OCI-LY3 (cell line): ENCODE measurements at regions not wholly inside any gene's neighbourhood (a gene's known extent, or its start where the extent isn't known, plus 50 kb on each side); places are given as distances from the start of the nearest gene placed in this dataset.

Source experiments
- EZH2phosphoT487 ChIP-seq: fragments of 200-600 bp; shearing (Covaris generic); IDR thresholded peaks from 2 replicates; pipeline ENCODE4 v1.6.1; 2018; ENCODE audit warnings: antibody characterized with exemption, mixed run types, low read depth
- TF ChIP-seq, protein P1 (sequence below): fragments of 200-600, 300-600 bp; sonication (generic); IDR thresholded peaks from 2 replicates; pipeline ENCODE4 v1.5.1; 2014; ENCODE audit warnings: antibody characterized with exemption, low read length, low read depth

DNA sequence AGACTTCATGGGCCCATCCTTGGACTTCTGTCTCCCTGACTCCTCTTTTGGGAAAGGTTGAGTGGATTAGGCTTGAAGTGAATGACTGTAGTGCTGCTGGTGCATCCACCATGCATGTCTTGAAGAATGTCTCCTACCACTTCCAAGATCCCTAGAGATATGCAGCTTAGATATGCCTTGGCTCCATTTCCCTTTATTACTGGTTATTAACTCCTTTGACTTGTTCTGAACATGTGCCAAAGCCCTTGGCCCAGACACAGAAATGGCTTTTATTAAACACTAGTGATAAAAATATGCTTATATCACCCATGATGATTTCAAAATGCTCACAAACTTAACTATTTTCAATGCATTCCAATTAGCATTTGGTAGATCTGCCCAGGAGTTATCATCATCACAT lies 90.0 kb upstream of the SLC14A2 start:
- TF ChIP-seq, protein P1, sequence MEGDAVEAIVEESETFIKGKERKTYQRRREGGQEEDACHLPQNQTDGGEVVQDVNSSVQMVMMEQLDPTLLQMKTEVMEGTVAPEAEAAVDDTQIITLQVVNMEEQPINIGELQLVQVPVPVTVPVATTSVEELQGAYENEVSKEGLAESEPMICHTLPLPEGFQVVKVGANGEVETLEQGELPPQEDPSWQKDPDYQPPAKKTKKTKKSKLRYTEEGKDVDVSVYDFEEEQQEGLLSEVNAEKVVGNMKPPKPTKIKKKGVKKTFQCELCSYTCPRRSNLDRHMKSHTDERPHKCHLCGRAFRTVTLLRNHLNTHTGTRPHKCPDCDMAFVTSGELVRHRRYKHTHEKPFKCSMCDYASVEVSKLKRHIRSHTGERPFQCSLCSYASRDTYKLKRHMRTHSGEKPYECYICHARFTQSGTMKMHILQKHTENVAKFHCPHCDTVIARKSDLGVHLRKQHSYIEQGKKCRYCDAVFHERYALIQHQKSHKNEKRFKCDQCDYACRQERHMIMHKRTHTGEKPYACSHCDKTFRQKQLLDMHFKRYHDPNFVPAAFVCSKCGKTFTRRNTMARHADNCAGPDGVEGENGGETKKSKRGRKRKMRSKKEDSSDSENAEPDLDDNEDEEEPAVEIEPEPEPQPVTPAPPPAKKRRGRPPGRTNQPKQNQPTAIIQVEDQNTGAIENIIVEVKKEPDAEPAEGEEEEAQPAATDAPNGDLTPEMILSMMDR = no peak
- no peak for TF ChIP-seq EZH2phosphoT487
